Endodermal cell (in vitro differentiated cells): ENCODE measurements at regions not wholly inside any gene's neighbourhood (a gene's known extent, or its start where the extent isn't known, plus 50 kb on each side); places are given as distances from the start of the nearest gene placed in this dataset.

Source experiments
- DNase-seq: peaks from one replicate; pipeline ENCODE4 v3.0.0-alpha.2; 2017
- H3K27ac ChIP-seq: 2 replicates; pipeline ENCODE4 v1.5.1; 2013; ENCODE audit warnings: mild to moderate bottlenecking, low read depth, low read length, moderate library complexity
- H3K27me3 ChIP-seq: 2 replicates; pipeline ENCODE4 v1.6.1; 2013; ENCODE audit warnings: mild to moderate bottlenecking, low read length, moderate library complexity; ENCODE audit not compliant: insufficient read depth, control insufficient read depth, poor library complexity, severe bottlenecking
- H3K36me3 ChIP-seq: 2 replicates; pipeline ENCODE4 v1.7.0; 2013; ENCODE audit warnings: mild to moderate bottlenecking, low read length, moderate library complexity; ENCODE audit not compliant: control insufficient read depth, insufficient read depth
- H3K4me1 ChIP-seq: one replicate; pipeline ENCODE4 v1.7.0; 2013; ENCODE audit warnings: low read length; ENCODE audit not compliant: control insufficient read depth, insufficient read depth
- H3K4me3 ChIP-seq: 2 replicates; pipeline ENCODE4 v1.5.1; 2013; ENCODE audit warnings: mild to moderate bottlenecking, low read length, moderate library complexity
- H3K9ac ChIP-seq: 2 replicates; pipeline ENCODE4 v1.6.1; 2013; ENCODE audit warnings: mild to moderate bottlenecking, low read length, moderate library complexity; ENCODE audit not compliant: poor library complexity, severe bottlenecking; ENCODE audit errors: extremely low read depth
- H3K9me3 ChIP-seq: 2 replicates; pipeline ENCODE4 v1.6.1; 2013; ENCODE audit warnings: mild to moderate bottlenecking, low read length, moderate library complexity; ENCODE audit not compliant: control insufficient read depth
- H3K27ac Mint-ChIP-seq: 2 replicates; pipeline ENCODE4 v1.8.0; 2020; ENCODE audit warnings: mixed read lengths
- H3K27me3 Mint-ChIP-seq: 2 replicates; pipeline ENCODE4 v1.8.0; 2021; ENCODE audit warnings: mild to moderate bottlenecking, mixed read lengths; ENCODE audit not compliant: insufficient read depth
- H3K36me3 Mint-ChIP-seq: 2 replicates; pipeline ENCODE4 v1.8.0; 2020; ENCODE audit warnings: low read depth, mixed read lengths
- H3K4me1 Mint-ChIP-seq: 2 replicates; pipeline ENCODE4 v1.8.0; 2020; ENCODE audit warnings: mixed read lengths
- H3K4me3 Mint-ChIP-seq: 2 replicates; pipeline ENCODE4 v1.8.0; 2020; ENCODE audit warnings: mild to moderate bottlenecking, moderate library complexity, mixed read lengths
- H3K9me3 Mint-ChIP-seq: 2 replicates; pipeline ENCODE4 v1.8.0; 2020; ENCODE audit warnings: mild to moderate bottlenecking, mixed read lengths
- CTCF ChIP-seq: fragments of 200-600 bp; sonication (generic); conservative IDR thresholded peaks from 2 replicates; pipeline ENCODE4 v1.5.0; 2021; ENCODE audit warnings: antibody characterized with exemption, mild to moderate bottlenecking
- WGBS, 2 experiments: methylation state at CpG; one replicate each; pipeline versions ENCODE4 v1.1.5 to v1.1.7; 2013; ENCODE audit warnings: missing lambda C conversion rate in 2 of 2, mixed read lengths in 1 of 2; ENCODE audit not compliant: insufficient coverage in 1 of 2, insufficient read length in 1 of 2; 5-methylcytosine and 5-hydroxymethylcytosine counted together

- no peak for TF ChIP-seq CTCF
- Histone ChIP-seq H3K4me1 (no peaks in the 10 kb centered on the region), H3K9me3 (no peaks in the 10 kb centered on the region), H3K27ac (no peak overlapping the region), H3K9ac (no peak overlapping the region), H3K27me3 (no peaks in the 10 kb centered on the region), H3K36me3 (no peaks in the 10 kb centered on the region), H3K4me3 (no peak overlapping the region)
- peaks cover 13% of the 10 kb centered on the region for H3K4me1 Mint-ChIP-seq
- H3K27ac Mint-ChIP-seq, result no peak overlapping the region
- H3K36me3 Mint-ChIP-seq, result no peaks in the 10 kb centered on the region
- no peak overlapping the region for H3K4me3 Mint-ChIP-seq
- 95 to 100% methylated on average over 2 to 5 of the region's 6 CpGs for WGBS, 2 experiments
- no peaks in the 10 kb centered on the region for H3K9me3 Mint-ChIP-seq
- H3K27me3 Mint-ChIP-seq, result peaks cover 5% of the 10 kb centered on the region
- no peak for DNase-seq
Measured at GRCh38 chr9:38185647-38186403, 116.8 kb upstream of the SHB start.

GRCh38 chr9:38183994-38184568, 115.1 kb upstream of the SHB start:
- Histone ChIP-seq H3K27me3 (no peaks in the 10 kb centered on the region), H3K27ac (no peak overlapping the region), H3K4me3 (no peak overlapping the region), H3K4me1 (no peaks in the 10 kb centered on the region), H3K36me3 (no peaks in the 10 kb centered on the region), H3K9ac (no peak overlapping the region), H3K9me3 (no peaks in the 10 kb centered on the region)
- no peak for TF ChIP-seq CTCF
- H3K4me3 Mint-ChIP-seq, result no peak overlapping the region
- H3K27me3 Mint-ChIP-seq, result peaks cover 10% of the 10 kb centered on the region
- DNase-seq, result peak; percentile 53
- no peak overlapping the region for H3K27ac Mint-ChIP-seq
- H3K4me1 Mint-ChIP-seq, result peaks cover 13% of the 10 kb centered on the region
- no peaks in the 10 kb centered on the region for H3K9me3 Mint-ChIP-seq
- no peaks in the 10 kb centered on the region for H3K36me3 Mint-ChIP-seq

DNA sequence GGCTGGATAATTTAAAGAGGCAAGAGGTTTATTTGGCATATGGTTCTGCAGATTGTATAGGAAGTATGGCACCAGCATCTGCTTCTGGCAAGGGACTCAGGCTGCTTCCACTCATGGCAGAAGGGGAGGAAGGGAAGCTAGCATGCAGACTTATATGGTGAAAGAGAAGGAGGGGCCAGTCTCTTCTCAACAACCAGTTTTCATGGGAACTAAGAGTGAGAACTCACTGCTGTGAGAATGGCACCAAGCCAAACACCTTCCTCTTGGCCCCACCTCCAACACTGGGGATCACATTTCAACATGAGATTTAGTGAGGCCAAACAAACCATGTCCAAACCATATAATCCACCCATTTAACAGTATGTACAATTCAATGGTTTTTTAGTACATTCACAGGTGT, 113.3 kb upstream of the SHB start:
- no peak for TF ChIP-seq CTCF
- Mint-ChIP-seq H3K9me3 (peaks cover 4% of the 10 kb centered on the region), H3K4me3 (no peak overlapping the region), H3K4me1 (peaks cover 13% of the 10 kb centered on the region), H3K27me3 (peaks cover 10% of the 10 kb centered on the region), H3K27ac (no peak overlapping the region), H3K36me3 (peaks cover 2% of the 10 kb centered on the region)
- Histone ChIP-seq H3K9ac (no peak overlapping the region), H3K4me1 (no peaks in the 10 kb centered on the region), H3K36me3 (no peaks in the 10 kb centered on the region), H3K27ac (no peak overlapping the region), H3K27me3 (no peaks in the 10 kb centered on the region), H3K9me3 (no peaks in the 10 kb centered on the region), H3K4me3 (no peak overlapping the region)
- peak; percentile 59 for DNase-seq
